Lower lobe of right lung (tissue), 2 donors: ENCODE measurements at regions not wholly inside any gene's neighbourhood (a gene's known extent, or its start where the extent isn't known, plus 50 kb on each side); places are given as distances from the start of the nearest gene placed in this dataset.
"Not testable (repeated sequence)": the region's sequence is repeated elsewhere in the genome, so short reads cannot be mapped to it uniquely, and the experiment has no call there.

Experiments used
- ATAC-seq, 2 donors: fragments of 200-7000 bp; cut with Tn5 transposase; one replicate each; pipeline ENCODE4 v1.9.1; 2020 to 2022; ENCODE audit warnings: mild to moderate bottlenecking in 2 of 2, moderate library complexity in 2 of 2
- DNase-seq: peaks from one replicate; pipeline ENCODE4 v3.0.0-alpha.2; 2020
- H3K27ac ChIP-seq: fragments of 200-600 bp; one replicate; pipeline ENCODE4 v1.8.0; 2022
- H3K27me3 ChIP-seq: fragments of 200-600 bp; one replicate; pipeline ENCODE4 v1.8.0; 2022; ENCODE audit warnings: low read depth
- H3K36me3 ChIP-seq: fragments of 200-600 bp; one replicate; pipeline ENCODE4 v1.8.0; 2022; ENCODE audit warnings: mild to moderate bottlenecking
- H3K4me1 ChIP-seq: fragments of 200-600 bp; one replicate; pipeline ENCODE4 v1.8.0; 2022
- H3K4me3 ChIP-seq: fragments of 200-600 bp; one replicate; pipeline ENCODE4 v1.8.0; 2022; ENCODE audit warnings: mild to moderate bottlenecking
- H3K9me3 ChIP-seq: fragments of 200-600 bp; one replicate; pipeline ENCODE4 v1.8.0; 2022
- intact Hi-C: fragments of 100-400 bp; cut with DNase I; formaldehyde crosslinking; loops from one replicate; pipeline ENCODE4 v1.11.0; 2022
- TF ChIP-seq, protein P1 (sequence below): fragments of 200-600 bp; IDR thresholded peaks from one replicate; pipeline ENCODE4 v1.8.0; 2022; ENCODE audit warnings: antibody characterized with exemption, mild to moderate bottlenecking
- donor health status: DM: no; HTN: yes; CAD: no; lungs with severe emphysema.

DNA sequence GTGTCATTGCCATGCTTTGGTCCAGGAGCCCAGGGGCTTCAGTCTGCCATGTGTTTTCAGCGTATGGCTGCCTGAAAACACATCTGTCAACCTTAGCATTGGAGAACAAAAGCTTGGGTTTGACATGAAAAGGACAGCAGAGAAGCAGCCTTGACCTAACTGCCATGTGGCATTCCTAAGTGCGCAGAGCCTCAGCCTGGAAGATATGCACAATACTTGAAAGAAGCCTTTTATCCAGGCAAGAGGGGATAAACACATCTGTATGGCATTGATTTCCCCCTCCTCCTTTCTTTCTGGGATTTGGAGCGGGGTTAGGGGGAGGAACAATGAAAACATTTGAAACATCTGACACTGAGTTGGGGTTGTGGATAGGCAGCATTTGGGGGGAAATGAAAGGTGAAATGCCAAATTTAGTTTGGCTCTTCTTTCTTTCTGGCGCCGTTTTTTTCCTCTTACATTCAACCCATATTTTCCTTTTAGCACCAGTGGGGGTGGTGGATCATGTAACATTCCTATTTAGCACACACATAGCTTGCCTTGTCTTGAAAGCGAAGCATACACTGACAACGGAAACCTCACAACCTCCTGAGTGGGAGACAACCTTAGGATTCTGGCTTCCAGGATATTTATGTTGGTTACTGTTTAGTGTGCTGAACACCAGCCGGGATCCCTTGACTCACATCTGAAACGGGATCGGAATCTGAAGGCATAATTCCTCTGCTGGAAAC lies 177.0 kb downstream of the C12orf75 start:
- H3K4me3 ChIP-seq = no peak overlapping the region
- no peaks in the 10 kb centered on the region for H3K4me1 ChIP-seq
- DNase-seq (no peak), ATAC-seq (no peak)
- H3K9me3 ChIP-seq = no peaks in the 10 kb centered on the region
- TF ChIP-seq, protein P1, sequence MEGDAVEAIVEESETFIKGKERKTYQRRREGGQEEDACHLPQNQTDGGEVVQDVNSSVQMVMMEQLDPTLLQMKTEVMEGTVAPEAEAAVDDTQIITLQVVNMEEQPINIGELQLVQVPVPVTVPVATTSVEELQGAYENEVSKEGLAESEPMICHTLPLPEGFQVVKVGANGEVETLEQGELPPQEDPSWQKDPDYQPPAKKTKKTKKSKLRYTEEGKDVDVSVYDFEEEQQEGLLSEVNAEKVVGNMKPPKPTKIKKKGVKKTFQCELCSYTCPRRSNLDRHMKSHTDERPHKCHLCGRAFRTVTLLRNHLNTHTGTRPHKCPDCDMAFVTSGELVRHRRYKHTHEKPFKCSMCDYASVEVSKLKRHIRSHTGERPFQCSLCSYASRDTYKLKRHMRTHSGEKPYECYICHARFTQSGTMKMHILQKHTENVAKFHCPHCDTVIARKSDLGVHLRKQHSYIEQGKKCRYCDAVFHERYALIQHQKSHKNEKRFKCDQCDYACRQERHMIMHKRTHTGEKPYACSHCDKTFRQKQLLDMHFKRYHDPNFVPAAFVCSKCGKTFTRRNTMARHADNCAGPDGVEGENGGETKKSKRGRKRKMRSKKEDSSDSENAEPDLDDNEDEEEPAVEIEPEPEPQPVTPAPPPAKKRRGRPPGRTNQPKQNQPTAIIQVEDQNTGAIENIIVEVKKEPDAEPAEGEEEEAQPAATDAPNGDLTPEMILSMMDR = no peak
- intact Hi-C loops = no loop called here
- H3K36me3 ChIP-seq = no peaks in the 10 kb centered on the region
- H3K27ac ChIP-seq = no peak overlapping the region
- no peaks in the 10 kb centered on the region for H3K27me3 ChIP-seq

DNA sequence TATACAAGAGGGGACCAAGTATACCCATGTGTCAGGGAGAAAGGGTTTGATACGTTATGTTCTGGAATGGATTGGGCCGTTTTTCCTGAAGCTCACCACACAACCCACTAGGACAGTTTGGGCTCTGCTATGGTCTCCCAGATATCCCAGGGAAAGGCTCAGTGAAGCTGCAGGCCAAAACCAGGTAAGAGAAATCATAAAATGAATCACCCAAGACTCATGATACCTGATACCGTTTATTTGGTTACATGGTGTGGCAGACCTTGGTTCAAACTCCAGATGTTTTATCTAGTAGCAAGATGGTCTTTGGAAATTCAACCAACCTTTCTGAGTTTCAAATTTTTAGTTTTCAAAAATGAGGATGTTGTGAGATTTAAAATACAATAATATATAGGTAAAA lies 177.6 kb downstream of the C12orf75 start:
- DNase-seq (no peak), ATAC-seq (no peak)
- Histone ChIP-seq H3K36me3 (no peaks in the 10 kb centered on the region), H3K9me3 (no peaks in the 10 kb centered on the region), H3K4me3 (no peak overlapping the region), H3K4me1 (no peaks in the 10 kb centered on the region), H3K27ac (no peak overlapping the region), H3K27me3 (no peaks in the 10 kb centered on the region)
- intact Hi-C loops = no loop called here
- TF ChIP-seq, protein P1 = no peak

DNA sequence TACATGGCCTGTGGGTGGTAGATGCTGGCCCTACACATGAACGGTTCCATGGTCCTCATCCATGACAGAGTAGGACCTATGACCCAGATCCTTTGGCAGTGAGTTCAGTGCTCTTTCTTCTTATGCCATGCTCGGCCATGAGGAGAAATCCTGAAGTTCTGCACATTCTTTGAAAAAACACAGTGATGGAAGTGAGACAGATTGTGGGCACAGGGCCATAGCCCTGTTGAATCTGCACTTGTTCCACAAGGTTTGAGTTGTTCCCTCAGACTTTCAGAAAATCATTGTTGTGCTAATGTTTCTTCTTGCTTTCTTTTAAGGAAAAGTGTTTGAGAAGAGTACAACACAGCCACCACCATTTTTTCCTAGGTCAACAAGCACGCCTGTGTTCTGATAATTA lies 180.0 kb downstream of the C12orf75 start:
- Histone ChIP-seq H3K4me1 (no peaks in the 10 kb centered on the region), H3K4me3 (no peak overlapping the region), H3K9me3 (no peaks in the 10 kb centered on the region), H3K36me3 (no peaks in the 10 kb centered on the region), H3K27me3 (no peaks in the 10 kb centered on the region), H3K27ac (no peak overlapping the region)
- TF ChIP-seq, protein P1 = no peak
- ATAC-seq (no peak), DNase-seq (no peak)
- intact Hi-C loops = no loop called here

DNA sequence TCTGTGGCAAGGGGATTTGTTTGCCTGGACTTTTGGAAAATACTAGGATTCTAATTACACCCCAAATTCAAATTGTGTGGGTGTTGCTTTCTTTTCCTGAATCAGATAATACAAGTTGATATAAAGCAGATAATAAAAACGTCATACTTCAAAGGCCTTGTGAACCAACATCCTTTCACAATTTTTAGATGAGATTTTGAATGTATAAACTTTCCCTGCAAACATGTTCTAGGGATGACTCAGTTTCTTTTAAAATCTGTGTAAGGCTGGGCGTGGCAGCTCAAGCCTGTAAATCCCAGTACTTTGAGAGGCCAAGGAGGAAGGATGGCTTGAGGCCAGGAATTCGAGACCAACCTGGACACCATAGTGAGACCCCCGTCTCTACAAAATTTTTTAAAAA lies 182.4 kb downstream of the C12orf75 start:
- DNase-seq, H3K27ac ChIP-seq, H3K27me3 ChIP-seq, H3K9me3 ChIP-seq, H3K4me3 ChIP-seq, H3K4me1 ChIP-seq, intact Hi-C loops, H3K36me3 ChIP-seq, ATAC-seq: not testable (repeated sequence)

DNA sequence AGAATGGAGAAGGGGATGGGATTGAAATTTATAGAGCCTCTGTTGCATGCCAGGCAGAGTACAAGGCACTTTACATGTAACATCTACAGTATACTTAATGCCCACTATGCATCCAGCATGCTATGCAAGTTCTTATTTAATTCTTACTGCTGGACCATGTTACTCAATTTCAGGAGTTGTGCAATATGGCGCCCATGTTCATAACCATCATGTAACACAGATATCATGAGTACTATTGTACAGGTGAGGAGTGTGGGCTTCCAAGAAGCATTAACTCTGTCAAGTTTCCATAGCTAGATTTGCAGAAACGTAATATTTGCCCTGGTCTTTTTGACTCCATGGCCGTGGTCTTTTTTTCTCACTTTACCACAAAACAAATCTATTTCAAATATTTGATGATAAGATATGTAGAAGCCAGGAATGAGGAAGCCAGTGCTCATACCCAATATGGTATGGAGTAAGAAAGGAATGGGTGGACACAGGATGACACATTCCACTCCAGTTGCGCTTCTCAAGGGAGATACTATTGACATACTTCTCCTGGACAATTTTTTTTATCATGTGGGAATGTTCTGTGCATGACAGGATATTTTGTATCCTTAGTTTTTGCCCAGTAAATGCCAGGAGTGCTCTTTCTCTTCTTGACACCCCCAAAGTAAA lies 191.8 kb downstream of the C12orf75 start:
- Histone ChIP-seq H3K4me1 (peaks cover 12% of the 10 kb centered on the region), H3K4me3 (no peak overlapping the region), H3K36me3 (no peaks in the 10 kb centered on the region), H3K27me3 (no peaks in the 10 kb centered on the region), H3K27ac (no peak overlapping the region), H3K9me3 (no peaks in the 10 kb centered on the region)
- no peak for ATAC-seq
- TF ChIP-seq, protein P1 = no peak
- no peak for DNase-seq
- intact Hi-C loops = no loop called here
